ENCODE measurements at regions not wholly inside any gene's neighbourhood (a gene's known extent, or its start where the extent isn't known, plus 50 kb on each side); places are given as distances from the start of the nearest gene placed in this dataset.

DNA sequence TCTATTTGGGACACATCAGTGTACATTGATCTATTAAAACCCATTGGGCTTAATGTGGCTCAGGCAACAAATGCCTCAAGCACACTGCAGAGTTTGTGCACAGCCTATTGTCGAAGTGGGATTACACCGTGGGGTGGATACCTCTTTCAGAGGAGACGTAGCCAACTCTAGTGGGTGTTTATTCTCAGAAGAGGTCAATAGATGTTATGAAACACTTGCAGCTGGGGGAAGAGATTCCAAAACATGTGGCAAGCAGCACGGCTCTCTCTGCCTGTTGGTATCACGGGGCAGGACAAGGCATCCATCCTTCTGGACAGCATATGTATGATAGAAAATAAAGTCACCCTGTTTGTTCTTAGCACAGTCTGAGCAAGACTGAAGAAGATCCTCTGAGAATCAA, 121.4 kb upstream of the COPS8 start:
- 88% methylated on average over 5 of the region's 5 CpGs; no CpG with 5 or more reads in 1 of the 2 experiments for WGBS, 2 experiments (ENCODE audit: extremely low coverage in 1 of 2, insufficient coverage in 1 of 2, insufficient read length in 1 of 2, insufficient replicate concordance in 2 of 2, low coverage in 1 of 2, low lambda C conversion rate in 2 of 2, missing lambda C conversion rate in 1 of 2)
- no peak overlapping the region for H3K4ac ChIP-seq (replicated peaks; ENCODE audit: insufficient read length, low read depth, low read length)
- no peak overlapping the region for H2BK12ac ChIP-seq (ENCODE audit: low read depth, low read length)
- H2BK5ac ChIP-seq (ENCODE audit: low read depth, low read length) = no peak overlapping the region
- peaks cover 0 to 3% of the 10 kb centered on the region in 2 experiments; a peak in 1 of 4 replicates for H3K9me3 ChIP-seq (ENCODE audit: insufficient read depth in 2 of 2, low read depth in 1 of 2, low read length in 1 of 2)
- FAIRE-seq (no peak), DNase-seq (ENCODE audit: low read depth in 1 of 2, low spot score in 2 of 2) (no peak)
- no peak overlapping the region for H3K4me3 ChIP-seq (ENCODE audit: extremely low read depth in 1 of 4, insufficient read depth in 2 of 4, low read depth in 3 of 4, low read length in 4 of 4)
- H3K4me1 ChIP-seq (replicated peaks in 1 of 4; ENCODE audit: control insufficient read depth in 3 of 4, insufficient read depth in 4 of 4, low read length in 3 of 4) = peaks cover 0 to 11% (median 6%) of the 10 kb centered on the region in 4 experiments; a peak in 5 of 7 replicates
- no peak overlapping the region for H2BK15ac ChIP-seq (ENCODE audit: low read length)
- no peak overlapping the region for H3K27ac ChIP-seq (ENCODE audit: low read depth, low read length)
- H3K14ac ChIP-seq (ENCODE audit: insufficient read length) = no peak overlapping the region
- no peak overlapping the region for H2BK120ac ChIP-seq (replicated peaks; ENCODE audit: low read depth, low read length)
- H2BK20ac ChIP-seq (ENCODE audit: low read length) = 0 out of 2 replicates have a peak overlapping the region, but pooled peaks have one; percentile 24
- H2AFZ ChIP-seq (ENCODE audit: low read length) = no peak overlapping the region
- no peaks in the 10 kb centered on the region for H4K20me1 ChIP-seq (replicated peaks in 1 of 2; ENCODE audit: control insufficient read depth in 1 of 2, insufficient read depth in 2 of 2, low read length in 2 of 2)
- no peak overlapping the region for H2AK5ac ChIP-seq (ENCODE audit: low read depth, low read length)
- H3K4me2 ChIP-seq (ENCODE audit: insufficient read depth in 1 of 2, low read depth in 2 of 2, low read length in 2 of 2) = no peak overlapping the region
- no peak overlapping the region for H4K91ac ChIP-seq (replicated peaks; ENCODE audit: insufficient read length, low read length)
- no peak overlapping the region for H3K56ac ChIP-seq (replicated peaks; ENCODE audit: insufficient read length, low read depth, low read length)
- H3K23ac ChIP-seq (ENCODE audit: insufficient read length) = no peak overlapping the region
- no peak overlapping the region for H3K9ac ChIP-seq (replicated peaks in 1 of 4; ENCODE audit: extremely low read depth in 1 of 4, low read depth in 3 of 4, low read length in 3 of 4)
- H3K18ac ChIP-seq (ENCODE audit: extremely low read depth, low read length) = no peak overlapping the region
- no peak overlapping the region for H4K5ac ChIP-seq (ENCODE audit: insufficient read length, low read depth, low read length)
- H3K27me3 ChIP-seq (replicated peaks in 1 of 4; ENCODE audit: control insufficient read depth in 3 of 4, extremely low read depth in 1 of 4, insufficient read depth in 3 of 4, low read length in 3 of 4) = no peaks in the 10 kb centered on the region
- POLR2A ChIA-PET (ENCODE audit: partially characterized antibody) = no interaction called here
- no peaks in the 10 kb centered on the region for H3K23me2 ChIP-seq (ENCODE audit: low read depth, low read length)
- no peaks in the 10 kb centered on the region for H3K36me3 ChIP-seq (ENCODE audit: control insufficient read depth in 2 of 4, insufficient read depth in 4 of 4, low read length in 3 of 4)
- H3K79me1 ChIP-seq (ENCODE audit: low read depth, low read length) = no peaks in the 10 kb centered on the region
- CTCF ChIA-PET (ENCODE audit: partially characterized antibody) = interaction anchor here (0.6 to 1.4 kb wide), 3 partner anchors 9 to 1363 kb away, joined by 3 to 6 read pairs (median 3); no protein-coding TSS in a partner anchor
- no peak overlapping the region for H4K8ac ChIP-seq (ENCODE audit: extremely low read depth, insufficient read depth, low read length)
- H3K79me2 ChIP-seq (ENCODE audit: control insufficient read depth in 1 of 2, insufficient read depth in 2 of 2, low read length in 2 of 2) = no peaks in the 10 kb centered on the region
- TF ChIP-seq RNF2 (IDR thresholded peaks at IDR 0.05; ENCODE audit: borderline replicate concordance, low read depth, low read length, missing control alignments, poor library complexity, severe bottlenecking) (no peak), POLR2A (IDR thresholded peaks at IDR 0.05; ENCODE audit: control extremely low read depth in 1 of 2, low read depth in 2 of 2, low read length in 2 of 2) (no peak), PHF8 (conservative IDR thresholded peaks at IDR 0.05; ENCODE audit: low read depth, low read length) (no peak), RAD21 (IDR thresholded peaks at IDR 0.05 in 1 of 2, conservative IDR thresholded peaks at IDR 0.05 in 1 of 2; ENCODE audit: low read depth in 2 of 2, low read length in 2 of 2) (no peak), ASH2L (IDR thresholded peaks at IDR 0.05; ENCODE audit: low read length) (no peak), BRCA1 (IDR thresholded peaks at IDR 0.05; ENCODE audit: low read depth, low read length) (no peak)

Data from H1 (cell line).